IPS-NIHi11 (cell line): ENCODE measurements at regions not wholly inside any gene's neighbourhood (a gene's known extent, or its start where the extent isn't known, plus 50 kb on each side); places are given as distances from the start of the nearest gene placed in this dataset.

Source experiments
- DNase-seq: peaks from one replicate; pipeline ENCODE4 v3.0.0; 2012; ENCODE audit warnings: mixed read lengths, low spot score

DNA sequence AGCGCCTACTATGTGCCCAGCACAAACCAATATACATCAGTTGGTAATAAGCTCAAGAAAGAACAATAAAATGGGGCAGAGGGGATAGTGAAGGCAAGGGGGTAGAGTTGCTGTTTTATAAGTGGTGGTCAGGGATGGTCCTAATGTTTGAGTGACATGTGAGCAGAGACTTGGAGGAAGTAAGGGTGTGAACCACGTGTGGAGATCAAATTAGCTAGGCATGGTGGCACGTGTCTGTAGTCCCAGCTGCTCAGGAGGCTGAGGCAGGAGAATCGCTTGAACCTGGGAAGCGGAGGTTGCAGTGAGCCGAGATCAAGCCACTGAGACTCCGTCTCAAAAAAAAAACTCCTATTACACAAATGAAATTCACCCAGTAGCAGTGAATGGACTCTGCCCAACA is 56.5 kb downstream of the IRX6 start:
- DNase-seq = no peak

DNA sequence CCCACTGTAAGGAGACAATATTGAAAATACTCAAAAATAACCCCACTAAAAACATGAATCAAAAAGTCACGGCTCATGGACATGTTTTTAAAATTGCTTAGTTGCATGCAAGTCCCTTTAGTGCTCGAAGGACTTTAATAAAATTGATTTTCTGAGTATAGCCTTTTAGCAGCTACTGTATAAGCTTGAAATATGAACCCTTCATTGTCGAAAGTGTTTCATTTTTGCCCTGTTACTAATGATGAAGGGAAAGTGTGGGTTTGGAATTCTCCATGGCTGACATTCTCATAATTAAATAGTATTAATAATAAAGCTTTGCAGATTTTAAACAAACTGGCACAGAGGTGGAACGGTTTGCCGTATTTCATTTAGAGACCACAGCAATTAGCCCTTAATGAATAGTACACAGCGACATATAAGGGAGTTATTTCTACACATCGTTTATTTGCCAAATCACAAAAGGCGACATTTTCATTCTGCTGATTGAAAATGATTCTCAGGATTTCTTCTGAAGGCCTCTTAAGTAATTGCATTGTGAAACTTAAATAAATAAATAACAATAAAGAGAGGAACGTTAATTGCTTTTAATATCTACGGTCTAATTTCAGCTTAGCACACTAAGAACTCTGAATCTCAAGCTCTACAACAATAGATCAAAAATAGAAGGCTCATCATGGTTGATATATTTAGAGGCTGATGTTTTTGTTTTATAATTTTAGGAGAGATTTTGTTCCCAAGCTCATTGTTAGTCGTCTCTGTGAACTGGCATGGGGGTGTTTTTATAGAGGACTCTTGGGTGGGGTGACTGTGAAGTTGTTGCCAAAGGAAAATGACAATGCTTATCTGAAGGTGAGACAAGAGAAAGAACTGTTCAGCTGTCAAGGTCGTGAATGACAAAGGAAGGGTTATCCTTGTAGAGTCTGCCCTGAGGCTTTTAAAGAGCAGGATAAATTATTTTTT is 60.6 kb downstream of the IRX6 start:
- DNase-seq = no peak

DNA sequence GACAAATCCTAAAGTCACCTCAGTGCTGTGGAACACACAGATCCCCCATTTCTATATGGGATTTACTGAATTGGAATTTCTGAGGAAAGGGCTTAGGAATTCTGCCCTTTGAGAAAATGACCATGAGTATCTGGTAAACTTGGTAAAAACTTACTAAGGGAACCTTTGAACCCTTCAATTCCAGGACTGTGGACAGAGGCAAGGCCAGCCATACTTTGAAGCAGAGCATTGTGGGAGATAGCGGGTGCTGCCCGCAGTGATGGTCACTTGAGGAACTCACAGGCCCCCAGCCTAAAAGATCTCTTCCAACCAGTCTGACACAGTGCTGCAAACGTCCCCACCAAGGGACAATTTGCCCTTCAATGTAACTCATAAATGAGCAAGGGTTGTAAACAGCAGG is 61.4 kb downstream of the IRX6 start:
- DNase-seq = no peak

DNA sequence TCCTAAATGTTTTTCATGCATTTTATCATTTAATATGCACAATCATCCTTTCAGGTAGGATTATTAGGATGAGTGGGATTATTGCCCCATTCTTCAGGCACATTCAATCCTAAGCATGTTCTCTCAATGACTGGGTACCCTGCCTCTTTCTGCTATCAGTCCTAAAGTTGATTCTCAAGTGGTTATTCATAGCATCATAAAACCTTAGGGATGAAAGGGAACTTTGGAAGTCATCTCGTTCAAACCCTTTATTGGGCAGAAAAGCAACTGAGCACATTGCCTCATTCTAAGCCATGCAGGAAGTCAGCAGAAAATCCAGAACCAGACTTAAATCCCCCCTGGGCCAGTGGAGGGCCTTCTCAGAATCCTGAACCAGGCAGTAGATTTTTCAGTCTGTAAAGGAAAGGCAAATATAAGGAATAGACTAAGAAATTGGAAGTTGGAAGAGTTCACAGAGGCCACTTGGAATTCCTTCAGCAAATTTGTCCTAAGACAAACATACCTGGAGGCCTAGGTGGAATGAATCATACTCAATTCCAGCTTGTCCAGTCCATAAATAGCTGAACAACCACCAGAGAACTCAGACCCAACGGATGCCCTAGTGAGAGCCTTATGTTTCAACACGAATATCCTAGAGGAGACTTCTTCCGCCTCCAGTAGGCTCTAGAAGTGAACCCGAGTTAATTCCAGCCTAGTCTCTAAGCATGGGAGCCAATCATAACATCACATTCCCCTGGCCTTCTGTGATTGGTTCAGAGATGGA is 62.7 kb downstream of the IRX6 start:
- DNase-seq = no peak

DNA sequence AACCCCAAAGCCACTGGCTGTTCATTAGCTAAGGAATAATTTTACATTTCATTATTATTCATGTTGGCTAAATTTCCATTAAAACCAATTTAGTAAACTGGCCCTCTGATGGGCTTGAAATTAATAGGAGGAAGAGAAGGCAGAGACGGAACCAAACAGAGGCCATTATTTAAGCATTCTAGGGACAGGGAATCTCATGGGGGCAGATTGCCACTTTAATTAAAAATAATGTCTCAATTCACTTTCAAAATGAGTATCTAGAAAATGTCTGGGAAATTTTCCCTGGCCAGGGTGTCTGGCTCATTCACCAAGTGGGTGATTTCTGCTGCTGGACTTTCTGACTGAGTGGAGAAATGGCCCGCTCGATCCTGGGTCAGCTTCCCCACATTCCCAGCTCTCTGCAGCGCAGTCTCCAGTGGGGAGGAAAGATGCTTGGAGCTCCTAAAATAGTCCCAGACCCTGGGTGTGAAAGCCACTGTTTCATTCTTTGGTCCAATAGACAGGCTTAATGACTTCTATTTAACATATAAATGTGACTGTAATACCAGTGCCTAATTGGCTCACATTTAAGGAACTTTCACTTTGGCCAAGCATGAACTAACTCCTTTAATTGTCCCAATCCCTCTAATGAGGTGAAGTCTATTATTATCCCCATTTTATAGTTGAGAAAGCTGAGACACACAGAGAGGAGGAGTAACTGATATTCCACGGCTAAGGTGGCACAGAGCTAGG is 64.3 kb downstream of the IRX6 start:
- no peak for DNase-seq

DNA sequence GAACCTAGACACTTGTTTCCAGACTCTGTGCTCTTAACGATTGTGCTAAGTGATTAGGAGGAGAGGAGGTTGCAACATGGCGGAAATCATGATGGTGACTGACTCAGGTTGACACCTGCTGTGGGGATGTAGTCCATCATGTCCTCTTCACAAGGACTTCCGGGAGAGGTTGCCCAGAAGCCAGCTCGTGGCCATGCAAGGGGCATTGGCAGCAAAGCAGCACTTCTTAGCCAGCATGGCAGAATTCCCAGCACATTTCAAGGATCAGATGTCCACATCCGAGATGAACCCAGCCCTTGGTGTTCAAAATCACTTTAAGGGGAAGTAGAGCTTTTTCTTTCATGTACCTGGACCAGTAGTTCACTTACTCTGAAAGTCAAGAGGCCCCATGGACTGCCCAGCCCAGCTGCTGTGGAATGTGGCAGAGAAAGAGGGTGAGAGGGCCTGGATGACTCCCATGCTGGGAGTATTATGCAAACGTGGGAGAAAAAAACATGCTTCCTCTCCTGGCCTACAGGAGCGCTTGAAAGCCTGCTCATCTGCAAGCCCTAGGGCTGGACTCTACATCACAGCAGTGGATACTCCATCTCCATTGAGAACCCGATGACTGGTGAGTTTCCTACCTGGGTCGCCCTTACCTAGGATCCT is 65.5 kb downstream of the IRX6 start:
- DNase-seq = no peak

DNA sequence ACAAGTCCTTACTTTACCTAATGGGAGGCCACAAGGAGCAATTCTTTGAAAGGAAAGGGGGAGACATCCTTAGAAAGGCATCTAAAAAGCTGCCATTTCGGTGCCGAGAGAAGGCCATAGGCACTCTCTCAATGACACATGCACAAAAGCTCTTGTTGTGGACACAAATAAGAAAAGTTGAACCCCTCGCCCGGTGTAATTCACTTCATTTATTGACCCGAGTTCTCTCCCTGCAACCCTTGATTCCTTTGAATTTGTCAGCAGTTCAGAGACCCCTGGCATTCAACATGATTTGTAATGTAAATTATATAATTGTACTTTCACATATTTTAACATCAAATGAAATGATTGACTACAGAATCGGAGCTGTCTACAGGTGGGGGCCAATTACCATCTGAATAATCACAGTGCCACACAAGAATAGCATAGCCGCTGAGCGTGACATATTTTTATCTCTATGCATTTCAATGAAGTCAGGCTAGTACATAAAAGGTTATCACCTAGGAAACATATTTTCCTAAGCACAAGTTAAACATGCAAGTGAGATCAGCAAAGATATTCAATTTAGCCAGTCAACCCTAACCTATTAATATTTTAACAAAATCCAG is 66.7 kb downstream of the IRX6 start:
- no peak for DNase-seq

DNA sequence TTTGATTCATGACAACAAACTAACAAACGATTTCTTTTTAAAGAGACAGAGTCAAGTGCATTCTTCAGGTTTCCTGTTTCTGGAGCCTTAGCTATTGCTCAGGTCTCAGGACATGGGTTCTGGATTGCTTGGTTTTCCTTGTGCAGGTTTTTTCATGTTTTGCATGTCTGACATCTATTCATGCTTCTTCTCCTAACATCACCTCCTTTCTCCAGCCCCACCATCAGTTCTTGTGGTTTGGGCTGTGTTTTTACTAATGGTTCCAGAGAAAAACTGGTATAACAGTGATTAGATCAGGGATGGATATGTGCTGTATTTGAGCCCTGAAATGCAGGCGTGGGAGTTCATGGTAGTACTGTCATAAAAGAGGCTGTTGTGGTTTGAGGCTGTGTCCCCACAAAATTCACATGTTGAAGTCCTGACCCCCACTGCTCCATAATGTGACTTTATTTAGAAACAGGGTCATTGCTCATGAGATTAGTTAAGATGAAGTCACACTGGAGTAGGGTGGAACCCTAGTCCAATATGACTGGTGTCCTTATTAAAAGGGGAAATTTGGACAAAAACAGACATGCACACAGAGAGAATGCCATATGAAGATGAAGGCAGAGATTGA is 67.9 kb downstream of the IRX6 start:
- no peak for DNase-seq

DNA sequence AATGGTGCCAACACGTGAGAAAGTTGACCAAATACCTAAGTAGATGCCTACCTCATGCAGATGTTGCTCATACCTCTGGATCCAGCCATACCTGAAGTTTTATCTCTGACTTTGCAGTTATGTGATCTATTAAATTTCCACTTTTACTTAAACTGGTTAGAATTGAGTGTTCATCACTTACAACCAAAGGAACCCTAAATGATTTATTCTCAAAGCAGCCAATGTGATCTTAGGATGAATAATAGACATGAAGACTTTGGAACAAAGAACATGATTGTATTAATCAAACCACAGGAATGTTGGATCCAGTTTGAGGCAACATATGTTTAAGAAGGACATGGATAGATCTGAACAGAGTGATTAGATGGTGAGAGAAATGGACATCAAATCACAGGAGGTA is 68.7 kb downstream of the IRX6 start:
- no peak for DNase-seq

DNA sequence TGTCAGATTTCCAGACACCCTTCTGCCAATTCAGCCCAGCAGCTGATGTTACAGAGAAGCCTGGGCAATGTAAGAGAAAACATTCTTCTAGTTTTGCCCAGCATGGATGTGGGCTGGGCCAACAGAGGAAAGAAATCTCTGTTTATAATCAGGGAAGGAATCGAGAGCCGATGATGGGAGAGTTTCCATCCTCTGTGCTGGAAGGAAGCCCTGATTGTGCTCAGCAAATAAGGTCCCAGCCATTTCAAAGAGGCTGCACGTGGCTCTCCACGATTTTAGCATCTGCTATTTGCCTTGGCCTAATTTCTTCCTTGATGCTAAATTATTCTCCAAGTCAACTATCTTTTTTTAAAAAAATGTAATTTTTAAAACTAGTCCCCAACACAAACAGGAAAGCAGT is 70.0 kb downstream of the IRX6 start:
- DNase-seq = no peak

DNA sequence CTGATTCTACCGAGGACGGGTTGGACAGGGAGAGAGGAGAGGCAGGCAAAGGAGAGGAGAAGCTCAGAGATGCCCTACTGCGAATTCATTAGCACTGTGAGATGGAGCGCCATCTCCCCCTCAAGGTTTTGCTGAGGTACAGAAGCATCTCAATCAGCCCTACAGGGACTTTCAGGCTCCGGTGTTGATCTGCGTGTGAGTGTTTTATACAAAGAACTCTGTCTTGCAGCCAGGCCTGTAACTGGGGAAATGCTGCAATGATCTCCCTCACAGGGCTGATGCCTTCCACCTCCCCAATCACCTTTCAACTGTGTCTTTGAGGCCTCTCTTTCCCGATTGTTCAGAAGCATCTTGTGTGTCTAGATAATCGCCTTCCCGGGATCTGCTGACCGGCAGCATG is 74.8 kb downstream of the IRX6 start:
- DNase-seq = no peak

DNA sequence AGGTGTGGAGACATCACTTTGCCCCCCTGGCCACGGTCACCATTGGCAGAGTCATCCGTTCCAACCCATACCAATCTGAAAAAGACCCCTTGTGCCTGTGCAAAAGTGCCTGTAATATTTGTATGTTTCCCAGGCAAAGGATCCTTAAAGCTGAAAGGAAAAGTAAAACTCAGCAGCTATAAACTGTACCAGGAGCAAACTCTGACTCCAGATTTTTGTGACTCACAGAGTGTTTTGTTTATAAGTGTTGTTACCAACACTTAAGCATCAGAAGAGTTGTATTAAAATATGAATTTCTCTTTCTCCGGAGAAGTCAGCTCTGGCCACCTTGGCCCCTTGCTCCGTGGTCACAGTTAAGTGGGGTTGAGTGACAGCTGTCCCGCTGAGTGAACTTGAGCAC is 75.9 kb downstream of the IRX6 start:
- no peak for DNase-seq

DNA sequence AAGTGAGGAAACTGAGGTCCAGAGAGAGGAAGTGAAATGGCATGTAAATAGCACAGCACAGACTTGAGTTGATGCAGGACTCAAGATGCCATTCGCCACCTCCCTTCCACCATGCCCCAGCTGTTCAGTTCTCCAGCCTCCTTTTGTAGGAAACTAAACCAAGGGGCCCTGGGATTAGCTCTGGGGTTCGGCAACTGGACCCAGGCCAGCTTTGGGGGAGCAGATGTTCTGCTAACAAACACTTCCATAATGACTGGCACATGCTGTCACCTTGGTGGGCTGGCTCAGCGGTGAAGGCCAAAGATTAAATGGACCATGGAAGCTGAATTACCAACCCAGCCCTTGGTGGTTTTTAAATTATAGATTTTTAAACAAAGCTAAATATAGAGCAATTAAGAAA is 77.0 kb downstream of the IRX6 start:
- DNase-seq = no peak

DNA sequence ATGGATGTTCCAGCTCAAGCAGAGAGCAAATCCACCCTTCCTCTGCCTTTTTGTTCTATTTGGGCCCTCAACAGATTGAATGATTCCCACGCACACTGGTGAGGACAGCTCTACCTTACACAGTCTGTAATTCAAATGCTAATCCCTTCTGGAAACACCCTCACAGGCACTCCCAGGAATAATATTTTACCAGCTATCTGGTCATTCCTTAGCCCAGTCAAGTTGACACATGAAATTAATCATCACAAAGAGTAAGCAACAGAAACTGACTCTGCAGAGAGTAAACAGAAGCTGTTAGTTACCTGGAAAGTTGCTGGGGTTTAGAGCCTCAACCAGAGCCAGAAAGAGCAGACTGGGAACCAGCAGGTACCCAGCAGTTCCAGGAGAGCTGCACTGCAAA is 75.5 kb upstream of the MMP2 start:
- no peak for DNase-seq

DNA sequence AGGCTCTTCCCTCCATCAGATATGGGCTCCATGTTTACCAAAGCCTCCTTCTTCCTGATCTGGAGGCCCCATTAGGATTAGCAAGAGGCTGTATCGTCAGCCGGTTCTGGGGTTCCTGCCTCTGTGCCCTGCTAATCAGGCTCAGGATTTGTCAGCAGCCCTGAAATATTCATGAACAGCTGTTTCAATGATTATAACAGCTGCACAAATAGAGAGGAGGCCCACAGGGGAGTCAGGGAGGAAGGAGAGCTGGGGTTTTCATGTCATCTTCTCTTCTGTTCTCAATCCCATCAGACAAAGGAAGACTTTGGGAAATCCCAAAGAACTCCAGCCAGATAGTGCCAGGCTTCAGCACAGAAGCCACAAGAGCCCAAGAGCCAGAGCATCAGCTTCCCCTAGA is 72.3 kb upstream of the MMP2 start:
- DNase-seq = no peak

DNA sequence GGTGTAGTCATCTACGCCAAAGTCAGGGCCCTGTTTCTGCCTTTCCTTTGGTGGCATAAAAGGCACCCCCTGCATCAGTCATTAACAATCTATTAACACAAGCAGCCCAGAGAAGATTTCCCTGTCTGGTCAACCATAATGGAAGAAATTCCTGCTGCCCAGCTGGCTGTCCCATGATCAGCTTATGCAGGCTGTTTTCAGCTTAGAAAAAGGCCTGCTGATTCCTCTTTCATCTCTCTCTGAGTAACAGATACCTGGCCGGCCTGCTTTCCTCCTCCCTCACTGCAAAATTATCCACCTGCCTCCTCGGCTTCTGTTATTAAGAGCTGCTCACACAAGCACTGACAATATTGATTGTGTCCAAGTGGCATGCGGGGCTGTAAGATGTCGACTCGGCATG is 70.3 kb upstream of the MMP2 start:
- DNase-seq = no peak

DNA sequence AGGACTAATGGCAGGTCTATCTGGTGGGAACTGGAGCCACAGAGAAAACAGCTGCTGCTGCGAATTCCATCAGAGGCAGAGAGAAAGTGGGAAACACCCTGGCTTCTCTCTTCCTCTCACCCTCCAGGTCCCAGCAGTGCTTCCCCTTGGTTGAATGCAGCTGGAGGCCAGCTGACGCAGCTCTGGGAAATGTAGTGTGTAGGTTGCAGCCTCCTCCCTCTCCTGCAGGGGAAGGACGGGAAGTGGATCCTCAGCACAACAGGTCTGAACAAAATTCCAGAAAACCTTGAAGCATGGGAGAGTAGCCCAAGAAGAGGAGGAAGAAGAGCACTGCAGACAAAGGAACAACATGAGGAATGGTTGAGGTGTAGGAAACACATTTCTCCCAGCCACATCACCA is 67.8 kb upstream of the MMP2 start:
- no peak for DNase-seq

DNA sequence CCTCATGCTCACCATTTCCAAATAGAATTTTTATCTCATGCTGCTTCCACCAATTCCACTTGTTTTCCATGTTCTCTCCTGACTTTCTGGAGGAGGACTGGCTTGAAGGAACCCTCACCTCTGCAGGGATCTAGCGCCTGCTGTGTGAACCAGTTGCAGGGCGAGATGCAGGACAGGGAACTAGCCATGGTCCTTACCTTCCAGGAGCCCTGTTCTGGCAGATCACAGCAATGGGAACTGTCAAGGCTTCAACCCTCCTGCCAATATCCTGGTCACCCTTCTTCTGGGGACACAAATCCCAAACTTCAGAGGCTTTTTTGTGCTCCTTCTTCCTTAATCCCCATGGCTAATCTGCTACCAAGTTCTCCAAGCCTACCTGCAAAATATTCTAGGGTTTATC is 60.4 kb upstream of the MMP2 start:
- peak; percentile 70 for DNase-seq

DNA sequence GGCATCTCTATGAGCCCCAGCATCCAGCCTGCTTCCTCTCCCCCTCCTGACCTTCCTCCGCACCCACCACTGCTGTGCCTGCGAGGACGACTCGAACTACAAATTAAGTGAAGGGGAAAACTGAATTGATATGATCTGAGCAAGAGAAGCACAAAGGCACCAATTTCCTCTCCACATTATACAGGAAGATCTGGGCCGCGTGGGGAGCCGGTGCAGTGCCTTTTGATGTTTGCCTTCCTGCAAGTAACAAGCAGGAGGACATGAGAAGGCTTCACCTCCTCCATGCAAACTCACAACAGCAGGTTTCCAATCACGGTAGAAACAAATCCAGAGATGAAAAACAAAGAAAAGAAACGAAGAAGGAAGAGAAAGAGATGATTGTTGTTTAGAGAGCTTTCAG is 57.8 kb upstream of the MMP2 start:
- DNase-seq = no peak

DNA sequence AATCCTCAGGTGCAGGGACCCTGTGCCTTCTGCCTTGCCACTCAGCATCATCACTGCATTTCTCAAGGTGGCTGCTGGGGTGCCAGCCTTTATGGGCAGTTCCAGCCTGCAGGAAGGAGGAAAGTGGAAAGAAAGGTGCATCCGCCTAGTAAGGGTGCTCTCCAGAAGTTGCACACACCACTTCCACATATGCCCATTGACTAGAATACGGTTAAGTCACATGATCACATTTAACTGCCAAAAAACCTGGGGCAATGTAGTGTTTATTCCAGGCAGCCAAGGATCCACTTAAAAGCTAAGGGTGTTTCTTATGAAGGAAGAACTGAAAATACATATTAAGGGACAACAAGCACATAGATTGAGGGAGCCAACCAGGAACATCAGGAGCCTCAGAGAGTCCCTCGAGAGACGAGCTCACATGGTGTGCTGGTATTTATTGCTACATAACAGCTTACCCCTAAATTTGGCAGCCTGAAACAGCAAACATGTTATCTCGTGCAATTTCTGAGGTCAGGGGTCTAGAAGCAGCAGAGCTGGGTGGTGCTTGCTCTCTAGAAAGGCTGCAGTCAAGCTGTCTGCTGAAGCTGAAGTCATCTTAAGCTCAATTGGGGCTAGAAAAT is 52.0 kb upstream of the MMP2 start:
- no peak for DNase-seq
